Hepatocyte (in vitro differentiated cells): ENCODE measurements at regions not wholly inside any gene's neighbourhood (a gene's known extent, or its start where the extent isn't known, plus 50 kb on each side); places are given as distances from the start of the nearest gene placed in this dataset.

ENCODE experiments used
- DNase-seq: peaks from one replicate; pipeline ENCODE4 v3.0.0-alpha.2; 2016; ENCODE audit warnings: low spot score
- H2AFZ ChIP-seq: fragments of 200-600 bp; sonication (generic); 2 replicates; pipeline ENCODE4 v1.6.0; 2016; ENCODE audit warnings: antibody characterized with exemption, mild to moderate bottlenecking
- H3K27ac ChIP-seq: fragments of 200-600 bp; sonication (generic); 2 replicates; pipeline ENCODE4 v1.5.1; 2016; ENCODE audit warnings: mild to moderate bottlenecking
- H3K27me3 ChIP-seq: fragments of 200-600 bp; sonication (generic); 2 replicates; pipeline ENCODE4 v1.6.1; 2016
- H3K36me3 ChIP-seq: fragments of 200-600 bp; sonication (generic); replicated peaks from 2 replicates; pipeline ENCODE4 v1.5.1; 2016; ENCODE audit warnings: low read depth; ENCODE audit not compliant: insufficient read depth
- H3K4me1 ChIP-seq: fragments of 200-600 bp; sonication (generic); 2 replicates; pipeline ENCODE4 v1.5.1; 2016; ENCODE audit warnings: mild to moderate bottlenecking, moderate library complexity; ENCODE audit not compliant: insufficient read depth
- H3K4me2 ChIP-seq: fragments of 200-600 bp; sonication (generic); 2 replicates; pipeline ENCODE4 v1.6.0; 2016
- H3K4me3 ChIP-seq: fragments of 200-600 bp; sonication (generic); 2 replicates; pipeline ENCODE4 v1.5.1; 2016; ENCODE audit warnings: mild to moderate bottlenecking
- H3K79me2 ChIP-seq: fragments of 200-600 bp; sonication (generic); 2 replicates; pipeline ENCODE4 v1.6.0; 2017; ENCODE audit warnings: mild to moderate bottlenecking
- H3K9me2 ChIP-seq: fragments of 200-600 bp; sonication (generic); replicated peaks from 2 replicates; pipeline ENCODE4 v1.6.0; 2017; ENCODE audit warnings: mild to moderate bottlenecking; ENCODE audit not compliant: insufficient read depth
- H3K9me3 ChIP-seq: fragments of 200-600 bp; sonication (generic); 2 replicates; pipeline ENCODE4 v1.5.1; 2016; ENCODE audit warnings: low read depth, mild to moderate bottlenecking
- H4K20me1 ChIP-seq: fragments of 200-600 bp; sonication (generic); 2 replicates; pipeline ENCODE4 v1.6.0; 2016; ENCODE audit warnings: mild to moderate bottlenecking; ENCODE audit not compliant: insufficient read depth, poor library complexity, severe bottlenecking
- CTCF ChIP-seq: fragments of 200-600 bp; sonication (generic); IDR thresholded peaks from 2 replicates; pipeline ENCODE4 v1.5.1; 2016; ENCODE audit warnings: antibody characterized with exemption, mild to moderate bottlenecking; ENCODE audit not compliant: poor library complexity
- EZH2 ChIP-seq: fragments of 200-600 bp; sonication (generic); IDR thresholded peaks from 2 replicates; pipeline ENCODE4 v1.6.1; 2016; ENCODE audit warnings: antibody characterized with exemption, mild to moderate bottlenecking, borderline replicate concordance
- EZH2phosphoT487 ChIP-seq: fragments of 200-600 bp; sonication (generic); IDR thresholded peaks from one replicate; pipeline ENCODE4 v1.6.1; 2018; ENCODE audit warnings: antibody characterized with exemption, mild to moderate bottlenecking, low read depth, moderate library complexity; ENCODE audit not compliant: unreplicated experiment, severe bottlenecking
- WGBS: methylation state at CpG from one replicate; pipeline ENCODE4 v1.1.6; 2016; ENCODE audit warnings: low lambda C conversion rate; ENCODE audit errors: missing lambda C conversion rate; 5-methylcytosine and 5-hydroxymethylcytosine counted together

- H2AFZ ChIP-seq = no peak overlapping the region
- DNase-seq = no peak
- no peak for TF ChIP-seq EZH2phosphoT487
- TF ChIP-seq CTCF = no peak
- TF ChIP-seq EZH2 = no peak
- H3K27me3 ChIP-seq = no peaks in the 10 kb centered on the region
- no peaks in the 10 kb centered on the region for H4K20me1 ChIP-seq
- no peak overlapping the region for H3K4me3 ChIP-seq
- H3K79me2 ChIP-seq = no peaks in the 10 kb centered on the region
- 87% methylated on average over 7 of the region's 7 CpGs for WGBS
- no peaks in the 10 kb centered on the region for H3K4me1 ChIP-seq
- H3K27ac ChIP-seq = no peak overlapping the region
- H3K4me2 ChIP-seq = no peak overlapping the region
- no peaks in the 10 kb centered on the region for H3K9me2 ChIP-seq
- peaks cover 3% of the 10 kb centered on the region for H3K9me3 ChIP-seq
- H3K36me3 ChIP-seq = no peaks in the 10 kb centered on the region
Observed at GRCh38 chr15:95690631-95691340, 639.7 kb upstream of the NR2F2 start.

GRCh38 chr15:95693917-95694316 is 636.6 kb upstream of the NR2F2 start:
- no peaks in the 10 kb centered on the region for H3K27me3 ChIP-seq
- DNase-seq = no peak
- 97% methylated on average over 1 of the region's 1 CpG for WGBS

GRCh38 chr15:95698230-95698629 is 632.3 kb upstream of the NR2F2 start:
- TF ChIP-seq EZH2 = no peak
- TF ChIP-seq CTCF = no peak
- TF ChIP-seq EZH2phosphoT487 = no peak
- Histone ChIP-seq H3K36me3 (no peaks in the 10 kb centered on the region), H3K79me2 (no peaks in the 10 kb centered on the region)

More at GRCh38 chr15:95693917-95694316, 636.6 kb upstream of the NR2F2 start:
- no peaks in the 10 kb centered on the region for H3K36me3 ChIP-seq
- no peaks in the 10 kb centered on the region for H3K79me2 ChIP-seq
- TF ChIP-seq EZH2phosphoT487 = no peak
- TF ChIP-seq EZH2 = no peak
- TF ChIP-seq CTCF = no peak
- H4K20me1 ChIP-seq = no peaks in the 10 kb centered on the region
- H3K4me3 ChIP-seq = no peak overlapping the region
- H3K9me3 ChIP-seq = peaks cover 3% of the 10 kb centered on the region
- no peak overlapping the region for H2AFZ ChIP-seq
- H3K4me2 ChIP-seq = no peak overlapping the region
- H3K27ac ChIP-seq = no peak overlapping the region
- no peaks in the 10 kb centered on the region for H3K4me1 ChIP-seq
- no peaks in the 10 kb centered on the region for H3K9me2 ChIP-seq

More at GRCh38 chr15:95698230-95698629, 632.3 kb upstream of the NR2F2 start:
- Histone ChIP-seq H3K4me1 (no peaks in the 10 kb centered on the region), H3K9me3 (peaks cover 3% of the 10 kb centered on the region), H3K4me3 (no peak overlapping the region), H4K20me1 (no peaks in the 10 kb centered on the region), H3K27ac (no peak overlapping the region), H3K9me2 (no peaks in the 10 kb centered on the region), H3K27me3 (no peaks in the 10 kb centered on the region), H2AFZ (no peak overlapping the region), H3K4me2 (no peak overlapping the region)
- DNase-seq = no peak
- WGBS = 60% methylated on average over 2 of the region's 2 CpGs
